ENCODE measurements at regions not wholly inside any gene's neighbourhood (a gene's known extent, or its start where the extent isn't known, plus 50 kb on each side); places are given as distances from the start of the nearest gene placed in this dataset.

DNA sequence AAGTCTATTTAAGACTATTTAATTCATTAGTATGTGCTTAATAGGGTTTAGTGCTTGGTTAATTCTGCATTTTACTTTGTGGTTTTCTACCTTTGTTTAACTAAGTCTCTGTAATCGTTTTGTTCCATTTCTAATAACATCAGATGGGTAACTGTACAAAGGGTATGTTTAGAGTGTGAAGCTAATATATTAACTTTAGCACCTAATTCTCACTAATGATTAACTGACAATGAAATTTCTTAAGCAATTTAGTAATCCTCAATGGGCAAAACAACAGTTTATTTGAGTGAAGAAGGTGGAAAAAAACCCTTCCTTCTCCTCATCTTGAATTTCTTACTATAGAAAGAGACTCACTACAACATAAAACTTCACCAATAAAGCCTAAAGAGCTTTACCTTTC is 448.1 kb upstream of the MIR17HG start:
- TF ChIP-seq RAD21 (IDR thresholded peaks at IDR 0.05) = no peak
- TF ChIP-seq, protein P1, sequence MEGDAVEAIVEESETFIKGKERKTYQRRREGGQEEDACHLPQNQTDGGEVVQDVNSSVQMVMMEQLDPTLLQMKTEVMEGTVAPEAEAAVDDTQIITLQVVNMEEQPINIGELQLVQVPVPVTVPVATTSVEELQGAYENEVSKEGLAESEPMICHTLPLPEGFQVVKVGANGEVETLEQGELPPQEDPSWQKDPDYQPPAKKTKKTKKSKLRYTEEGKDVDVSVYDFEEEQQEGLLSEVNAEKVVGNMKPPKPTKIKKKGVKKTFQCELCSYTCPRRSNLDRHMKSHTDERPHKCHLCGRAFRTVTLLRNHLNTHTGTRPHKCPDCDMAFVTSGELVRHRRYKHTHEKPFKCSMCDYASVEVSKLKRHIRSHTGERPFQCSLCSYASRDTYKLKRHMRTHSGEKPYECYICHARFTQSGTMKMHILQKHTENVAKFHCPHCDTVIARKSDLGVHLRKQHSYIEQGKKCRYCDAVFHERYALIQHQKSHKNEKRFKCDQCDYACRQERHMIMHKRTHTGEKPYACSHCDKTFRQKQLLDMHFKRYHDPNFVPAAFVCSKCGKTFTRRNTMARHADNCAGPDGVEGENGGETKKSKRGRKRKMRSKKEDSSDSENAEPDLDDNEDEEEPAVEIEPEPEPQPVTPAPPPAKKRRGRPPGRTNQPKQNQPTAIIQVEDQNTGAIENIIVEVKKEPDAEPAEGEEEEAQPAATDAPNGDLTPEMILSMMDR (IDR thresholded peaks at IDR 0.05; ENCODE audit: low read depth, low read length, missing input control) = no peak
- TF ChIP-seq, protein P2, sequence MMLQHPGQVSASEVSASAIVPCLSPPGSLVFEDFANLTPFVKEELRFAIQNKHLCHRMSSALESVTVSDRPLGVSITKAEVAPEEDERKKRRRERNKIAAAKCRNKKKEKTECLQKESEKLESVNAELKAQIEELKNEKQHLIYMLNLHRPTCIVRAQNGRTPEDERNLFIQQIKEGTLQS (IDR thresholded peaks at IDR 0.05) = no peak
- TF ChIP-seq, protein P3, sequence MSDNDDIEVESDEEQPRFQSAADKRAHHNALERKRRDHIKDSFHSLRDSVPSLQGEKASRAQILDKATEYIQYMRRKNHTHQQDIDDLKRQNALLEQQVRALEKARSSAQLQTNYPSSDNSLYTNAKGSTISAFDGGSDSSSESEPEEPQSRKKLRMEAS (IDR thresholded peaks at IDR 0.05) = no peak
- no peak for TF ChIP-seq TAF1 (conservative IDR thresholded peaks at IDR 0.05)
- no peak for TF ChIP-seq REST (IDR thresholded peaks at IDR 0.05)
- TF ChIP-seq SP1 (IDR thresholded peaks at IDR 0.05) = no peak
- TF ChIP-seq EGR1 (IDR thresholded peaks at IDR 0.05; ENCODE audit: low read depth in 2 of 2) = no peak
- no peak for TF ChIP-seq HNF4G (IDR thresholded peaks at IDR 0.05)
- no peak for TF ChIP-seq JUND (IDR thresholded peaks at IDR 0.05)
- TF ChIP-seq ZBTB33 (IDR thresholded peaks at IDR 0.05) = no peak
- TF ChIP-seq GABPA (IDR thresholded peaks at IDR 0.05 in 1 of 2, conservative IDR thresholded peaks at IDR 0.05 in 1 of 2) = no peak
- no peak for TF ChIP-seq YY1 (IDR thresholded peaks at IDR 0.05)
- TF ChIP-seq FOXA1 (IDR thresholded peaks at IDR 0.05) = no peak

Data from liver (tissue), 3 donors.